Endothelial cell of umbilical vein (primary cell): ENCODE measurements at regions not wholly inside any gene's neighbourhood (a gene's known extent, or its start where the extent isn't known, plus 50 kb on each side); places are given as distances from the start of the nearest gene placed in this dataset.

Source experiments
- BruUV-seq: library from RNA; stranded (reverse); fragments of 400-500 nt; replicated peaks from 2 replicates; lab custom pipeline; 2021; lab: Mats Ljungman, UMichigan
- CTCF ChIA-PET: fragments of 300-600, 350-600 bp; sonication (Branson Sonifier 250); formaldehyde crosslinking; loops from one replicate; lab custom pipeline; 2021; ENCODE audit warnings: antibody characterized with exemption, inconsistent platforms; lab: Charles Lee
- POLR2A ChIA-PET: fragments of 300-600, 350-600 bp; sonication (Branson Sonifier 250); formaldehyde crosslinking; loops from one replicate; lab custom pipeline; 2021; ENCODE audit warnings: antibody characterized with exemption, inconsistent platforms; lab: Charles Lee
- DNase-seq: peaks from one replicate; pipeline ENCODE4 v3.0.0-alpha.2; 2011; ENCODE audit warnings: low read depth, low spot score
- FAIRE-seq: peaks from 2 replicates; lab custom pipeline; 2011; peaks lifted over from hg19 to GRCh38; lab: Jason Lieb, UNC
- H2AFZ ChIP-seq: 2 replicates; pipeline ENCODE4 v1.6.0; 2012; ENCODE audit warnings: low read depth, low read length, control low read depth, inconsistent platforms
- H3K27ac ChIP-seq: 2 replicates; pipeline ENCODE4 v1.5.1; 2011; ENCODE audit warnings: low read depth, mild to moderate bottlenecking, control low read depth, low read length, moderate library complexity; ENCODE audit not compliant: insufficient read depth
- H3K27me3 ChIP-seq, 2 experiments: 2 replicates each; pipeline versions ENCODE4 v1.6.0 to v1.6.1; 2011; ENCODE audit warnings: low read length in 2 of 2, mixed read lengths in 1 of 2; ENCODE audit not compliant: control insufficient read depth in 2 of 2, insufficient read depth in 2 of 2
- H3K36me3 ChIP-seq, 2 experiments: 2 replicates in 1 of 2; 3 replicates in 1 of 2; pipeline ENCODE4 v1.5.1; 2011; ENCODE audit warnings: low read length in 2 of 2, mild to moderate bottlenecking in 1 of 2, moderate library complexity in 1 of 2; ENCODE audit not compliant: control insufficient read depth in 2 of 2, insufficient read depth in 2 of 2; ENCODE audit errors: extremely low read depth in 1 of 2
- H3K4me1 ChIP-seq: 3 replicates; pipeline ENCODE4 v1.5.1; 2011; ENCODE audit warnings: mild to moderate bottlenecking, low read length; ENCODE audit not compliant: control insufficient read depth, insufficient read depth; ENCODE audit errors: extremely low read depth
- H3K4me2 ChIP-seq: 2 replicates; pipeline ENCODE4 v1.6.1; 2011; ENCODE audit warnings: low read length, control low read depth, mixed read lengths; ENCODE audit not compliant: insufficient read depth
- H3K4me3 ChIP-seq, 3 experiments: fragments of 200-600 bp in 1 of 3; sonication (generic), shearing (Covaris generic) in 1 of 3; replicated peaks in 1 of 3; 2 replicates each; pipeline ENCODE4 v1.5.1; 2011 to 2016; ENCODE audit warnings: control low read depth in 3 of 3, low read length in 3 of 3, mild to moderate bottlenecking in 2 of 3, inconsistent platforms in 1 of 3, low read depth in 1 of 3, moderate library complexity in 1 of 3; ENCODE audit not compliant: insufficient read depth in 1 of 3
- H3K79me2 ChIP-seq: 2 replicates; pipeline ENCODE4 v1.6.0; 2012; ENCODE audit warnings: low read length, inconsistent platforms; ENCODE audit not compliant: control insufficient read depth, insufficient read depth
- H3K9ac ChIP-seq: replicated peaks from 2 replicates; pipeline ENCODE3; 2011; ENCODE audit warnings: low read length, control low read depth; ENCODE audit not compliant: insufficient read depth; ENCODE audit errors: extremely low read depth
- H3K9me1 ChIP-seq: replicated peaks from 3 replicates; pipeline ENCODE4 v1.6.0; 2011; ENCODE audit warnings: mild to moderate bottlenecking, low read length; ENCODE audit not compliant: control insufficient read depth, insufficient read depth; ENCODE audit errors: extremely low read depth
- H3K9me3 ChIP-seq: replicated peaks from 2 replicates; pipeline ENCODE4 v1.5.1; 2012; ENCODE audit warnings: low read length, inconsistent platforms; ENCODE audit not compliant: control insufficient read depth, insufficient read depth
- H4K20me1 ChIP-seq: replicated peaks from 2 replicates; pipeline ENCODE3; 2011; ENCODE audit warnings: mild to moderate bottlenecking, low read length; ENCODE audit not compliant: control insufficient read depth, insufficient read depth; ENCODE audit errors: extremely low read depth
- CTCF ChIP-seq, 2 donors: IDR thresholded peaks; 1 replicate in 1 of 2; 2 replicates in 1 of 2; pipeline ENCODE4 v1.5.1; 2011; ENCODE audit warnings: low read length in 2 of 2, mild to moderate bottlenecking in 2 of 2, moderate library complexity in 2 of 2, control low read depth in 1 of 2, inconsistent platforms in 1 of 2, low read depth in 1 of 2; ENCODE audit not compliant: insufficient read depth in 1 of 2; ENCODE audit errors: extremely low read depth in 1 of 2
- EZH2 ChIP-seq: IDR thresholded peaks from 2 replicates; pipeline ENCODE4 v1.6.1; 2012; ENCODE audit warnings: borderline replicate concordance, low read depth, mild to moderate bottlenecking, moderate library complexity, low read length, inconsistent platforms; ENCODE audit not compliant: severe bottlenecking
- GATA2 ChIP-seq: IDR thresholded peaks from 2 replicates; pipeline ENCODE4 v1.7.0; 2011; ENCODE audit warnings: low read depth, mild to moderate bottlenecking, moderate library complexity, mixed read lengths, low read length; ENCODE audit not compliant: insufficient read length, insufficient read depth
- JUN ChIP-seq: IDR thresholded peaks from 2 replicates; pipeline ENCODE4 v1.6.1; 2011; ENCODE audit warnings: borderline replicate concordance, low read depth; ENCODE audit not compliant: insufficient read length, insufficient read depth
- MAX ChIP-seq: IDR thresholded peaks from 2 replicates; pipeline ENCODE4 v1.6.1; 2011; ENCODE audit not compliant: insufficient read depth, insufficient read length
- POLR2A ChIP-seq: IDR thresholded peaks from 2 replicates; pipeline ENCODE4 v1.6.1; 2012; ENCODE audit warnings: low read depth, mild to moderate bottlenecking, control low read depth, low read length
- POLR2AphosphoS5 ChIP-seq: IDR thresholded peaks from 2 replicates; pipeline ENCODE4 v1.6.1; 2012; ENCODE audit warnings: low read depth, mild to moderate bottlenecking, control low read depth, low read length, moderate library complexity; ENCODE audit not compliant: insufficient read depth
- dilution Hi-C: fragments of 300-500 bp; cut with MboI; formaldehyde crosslinking; loops from one replicate; pipeline ENCODE4 v1.15.0; 2019; ENCODE audit warnings: low sequenced_read_pairs; ENCODE audit not compliant: extremely low pct_ligation_motif_present
- intact Hi-C: fragments of 100-400 bp; cut with micrococcal nuclease; formaldehyde crosslinking; loops from one replicate; pipeline ENCODE4 v1.10.0; 2022

- no peaks in the 10 kb centered on the region for H3K27me3 ChIP-seq
- H3K36me3 ChIP-seq, result no peaks in the 10 kb centered on the region
- FAIRE-seq (no peak), DNase-seq (no peak)
- H4K20me1 ChIP-seq, result no peaks in the 10 kb centered on the region
- no peak overlapping the region for H3K4me3 ChIP-seq
- POLR2A ChIA-PET, result no interaction called here
- no peak overlapping the region for H3K4me2 ChIP-seq
- intact Hi-C loops, result no loop called here
- BruUV-seq, result no TSS peak
- dilution Hi-C loops, result no loop called here
- H3K4me1 ChIP-seq, result no peaks in the 10 kb centered on the region
- CTCF ChIA-PET, result no interaction called here
- TF ChIP-seq GATA2 (no peak), CTCF (IDR thresholded peaks at IDR 0.05; ENCODE audit: extremely low read depth in 1 of 2, insufficient read depth in 1 of 2, low read depth in 1 of 2, low read length in 2 of 2) (no peak), POLR2A (no peak), MAX (no peak), JUN (no peak), POLR2AphosphoS5 (no peak), EZH2 (no peak)
- H3K9ac ChIP-seq, result no peak overlapping the region
- no peak overlapping the region for H3K27ac ChIP-seq
- H2AFZ ChIP-seq, result no peak overlapping the region
- no peaks in the 10 kb centered on the region for H3K9me1 ChIP-seq
- no peaks in the 10 kb centered on the region for H3K9me3 ChIP-seq
- H3K79me2 ChIP-seq, result no peaks in the 10 kb centered on the region
Observed at GRCh38 chr3:132927896-132928295, 110.3 kb upstream of the TMEM108 start.
